Pancreas (tissue), 10 donors: ENCODE measurements at regions not wholly inside any gene's neighbourhood (a gene's known extent, or its start where the extent isn't known, plus 50 kb on each side); places are given as distances from the start of the nearest gene placed in this dataset.

Experiments used
- ATAC-seq, 4 donors: fragments of 200-7000 bp; cut with Tn5 transposase; one replicate each; pipeline versions ENCODE4 v1.8.0 to v1.9.1; 2020; ENCODE audit warnings: mild to moderate bottlenecking in 4 of 4, moderate library complexity in 4 of 4
- DNase-seq, 6 donors: peaks; one replicate each; pipeline ENCODE4 v3.0.0-alpha.2; 2020
- FAIRE-seq: peaks from 2 replicates; lab custom pipeline; 2012; peaks lifted over from hg19 to GRCh38; lab: Jason Lieb, UNC
- H3K27ac ChIP-seq, 4 donors: fragments of 200-600 bp; sonication (generic); 1 replicate in 3 of 4; 2 replicates in 1 of 4; pipeline versions ENCODE4 v1.5.0 to v1.8.0; 2020
- H3K27me3 ChIP-seq, 4 donors: fragments of 200-600 bp; one replicate each; pipeline ENCODE4 v1.8.0; 2021
- H3K36me3 ChIP-seq, 3 donors: fragments of 200-600 bp; sonication (generic) in 1 of 3; one replicate each; pipeline versions ENCODE4 v1.5.0 to v1.8.0; 2020 to 2021
- H3K4me1 ChIP-seq, 3 donors: fragments of 200-600 bp; one replicate each; pipeline ENCODE4 v1.8.0; 2021
- H3K4me3 ChIP-seq, 4 donors: fragments of 200-600 bp; sonication (generic) in 2 of 4; one replicate each; pipeline versions ENCODE4 v1.5.0 to v1.8.0; 2020 to 2021
- H3K9me3 ChIP-seq, 4 donors: fragments of 200-600 bp; one replicate each; pipeline ENCODE4 v1.8.0; 2021
- CTCF ChIP-seq, 4 donors: fragments of 200-600 bp; sonication (generic) in 3 of 4; IDR thresholded peaks; one replicate each; pipeline versions ENCODE4 v1.5.0 to v1.8.0; 2021; ENCODE audit warnings: antibody characterized with exemption in 4 of 4
- WGBS, 2 donors: extraction: QIAGEN DNeasy Blood & Tissue Kit; methylation state at CpG; one replicate each; pipeline ENCODE4 v1.1.7; 2013; 5-methylcytosine and 5-hydroxymethylcytosine counted together
- intact Hi-C, 3 donors: fragments of 100-400 bp; cut with DNase I; formaldehyde crosslinking; loops; one replicate each; pipeline versions ENCODE4 v1.11.1 to v1.14.2; 2022
- donor health status: healthy with polysubstance abuse.
- donor health status: DM: no; HTN: no; CAD: no; lungs with moderate emphysema.
- donor health status: DM: no; HTN: no; CAD: no.
- donor health status: control.
- donor health status: control.
- donor health status: Bipolar disorder and iron deficiency.
- donor health status: DM: yes; HTN: yes; CAD: no.
- donor health status: DM: no; HTN: no; CAD: no.
- donor health status: DM: no; HTN: no; CAD: no.
- donor health status: DM: yes; HTN: yes; CAD: no.

GRCh38 chr9:90485028-90485427, 157.6 kb downstream of the DIRAS2 start:
- WGBS, 2 donors, result 42 to 73% methylated on average over 1 of the region's 1 CpG
- Histone ChIP-seq H3K36me3 (no peaks in the 10 kb centered on the region), H3K4me3 (no peak overlapping the region), H3K27me3 (no peaks in the 10 kb centered on the region), H3K27ac (no peak overlapping the region), H3K4me1 (no peaks in the 10 kb centered on the region), H3K9me3 (no peaks in the 10 kb centered on the region)
- FAIRE-seq (no peak), ATAC-seq (no peak), DNase-seq (no peak)
- TF ChIP-seq CTCF (IDR thresholded peaks at IDR 0.05), result no peak
- intact Hi-C loops, result no loop called here

GRCh38 chr9:90489066-90489465, 153.6 kb downstream of the DIRAS2 start:
- intact Hi-C loops, result no loop called here
- Histone ChIP-seq H3K9me3 (peaks cover 0 to 4% (median 0%) of the 10 kb centered on the region in 4 donors), H3K36me3 (no peaks in the 10 kb centered on the region), H3K27me3 (no peaks in the 10 kb centered on the region), H3K4me3 (no peak overlapping the region), H3K4me1 (no peaks in the 10 kb centered on the region), H3K27ac (no peak overlapping the region)
- TF ChIP-seq CTCF (IDR thresholded peaks at IDR 0.05), result no peak
- DNase-seq (no peak), ATAC-seq (no peak), FAIRE-seq (no peak)
- WGBS, 2 donors, result 68 to 75% methylated on average over 4 of the region's 4 CpGs

- WGBS, 2 donors, result 82 to 97% methylated on average over 2 of the region's 2 CpGs
- no peaks in the 10 kb centered on the region for H3K9me3 ChIP-seq
- no peaks in the 10 kb centered on the region for H3K27me3 ChIP-seq
- H3K4me3 ChIP-seq, result no peak overlapping the region
- ATAC-seq (no peak), DNase-seq (no peak), FAIRE-seq (no peak)
- no peaks in the 10 kb centered on the region for H3K36me3 ChIP-seq
- no peak overlapping the region for H3K27ac ChIP-seq
- intact Hi-C loops, result no loop called here
- no peak for TF ChIP-seq CTCF (IDR thresholded peaks at IDR 0.05)
- H3K4me1 ChIP-seq, result no peaks in the 10 kb centered on the region
Observed at GRCh38 chr9:90499761-90500160, 142.9 kb downstream of the DIRAS2 start.

- no peak for DNase-seq
- H3K4me3 ChIP-seq, result no peak overlapping the region
- no peaks in the 10 kb centered on the region for H3K9me3 ChIP-seq
- no peak for ATAC-seq
- no peaks in the 10 kb centered on the region for H3K36me3 ChIP-seq
- intact Hi-C loops, result no loop called here
- 81 to 83% methylated on average over 4 of the region's 4 CpGs for WGBS, 2 donors
- no peak for TF ChIP-seq CTCF (IDR thresholded peaks at IDR 0.05)
- FAIRE-seq, result no peak
- no peaks in the 10 kb centered on the region for H3K27me3 ChIP-seq
- no peak overlapping the region for H3K27ac ChIP-seq
- no peaks in the 10 kb centered on the region for H3K4me1 ChIP-seq
Observed at GRCh38 chr9:90502134-90502533, 140.5 kb downstream of the DIRAS2 start.

- no peak for TF ChIP-seq CTCF (IDR thresholded peaks at IDR 0.05)
- Histone ChIP-seq H3K27ac (no peak overlapping the region), H3K36me3 (no peaks in the 10 kb centered on the region), H3K27me3 (no peaks in the 10 kb centered on the region), H3K4me1 (no peaks in the 10 kb centered on the region), H3K4me3 (no peak overlapping the region), H3K9me3 (no peaks in the 10 kb centered on the region)
- intact Hi-C loops, result no loop called here
- DNase-seq (no peak), FAIRE-seq (no peak), ATAC-seq (no peak)
Observed at GRCh38 chr9:90504486-90504885, 138.1 kb downstream of the DIRAS2 start.
